ENCODE measurements at regions not wholly inside any gene's neighbourhood (a gene's known extent, or its start where the extent isn't known, plus 50 kb on each side); places are given as distances from the start of the nearest gene placed in this dataset.

- Histone ChIP-seq H4K20me1 (ENCODE audit: insufficient read depth, low read length) (no peaks in the 10 kb centered on the region), H3F3A (ENCODE audit: insufficient read depth, low read length) (no peaks in the 10 kb centered on the region), H3K4me2 (ENCODE audit: low read length) (no peak overlapping the region), H3K9me2 (ENCODE audit: low read depth, low read length) (no peaks in the 10 kb centered on the region), H3K9me3 (ENCODE audit: low read length) (no peaks in the 10 kb centered on the region), H3K36me3 (ENCODE audit: insufficient read depth, low read length) (no peaks in the 10 kb centered on the region), H3K9ac (ENCODE audit: low read length) (no peak overlapping the region), H3K27ac (ENCODE audit: low read depth, low read length, poor library complexity, severe bottlenecking) (no peak overlapping the region), H3K79me2 (ENCODE audit: insufficient read depth, low read length) (no peaks in the 10 kb centered on the region), H3K4me1 (ENCODE audit: insufficient read depth, low read length, severe bottlenecking) (no peaks in the 10 kb centered on the region), H2AFZ (ENCODE audit: low read length) (no peak overlapping the region), H3K27me3 (ENCODE audit: insufficient read depth, low read length) (no peaks in the 10 kb centered on the region), H3K4me3 (ENCODE audit: low read depth, low read length, poor library complexity, severe bottlenecking) (no peak overlapping the region)
- TF ChIP-seq EZH2 (IDR thresholded peaks at IDR 0.05; ENCODE audit: borderline replicate concordance, low read length): no peak
- no peak for TF ChIP-seq CTCF (IDR thresholded peaks at IDR 0.05; ENCODE audit: low read length)
Measured at GRCh38 chr11:81207421-81208054, 1526.1 kb downstream of the FAM181B start.

- Histone ChIP-seq H3K4me1 (ENCODE audit: insufficient read depth, low read length, severe bottlenecking) (no peaks in the 10 kb centered on the region), H3K79me2 (ENCODE audit: insufficient read depth, low read length) (no peaks in the 10 kb centered on the region), H3K4me2 (ENCODE audit: low read length) (no peak overlapping the region), H3K27me3 (ENCODE audit: insufficient read depth, low read length) (no peaks in the 10 kb centered on the region), H4K20me1 (ENCODE audit: insufficient read depth, low read length) (no peaks in the 10 kb centered on the region), H3K36me3 (ENCODE audit: insufficient read depth, low read length) (no peaks in the 10 kb centered on the region), H3K9ac (ENCODE audit: low read length) (no peak overlapping the region), H3K9me3 (ENCODE audit: low read length) (no peaks in the 10 kb centered on the region), H3F3A (ENCODE audit: insufficient read depth, low read length) (no peaks in the 10 kb centered on the region), H2AFZ (ENCODE audit: low read length) (no peak overlapping the region), H3K4me3 (ENCODE audit: low read depth, low read length, poor library complexity, severe bottlenecking) (no peak overlapping the region), H3K27ac (ENCODE audit: low read depth, low read length, poor library complexity, severe bottlenecking) (no peak overlapping the region), H3K9me2 (ENCODE audit: low read depth, low read length) (no peaks in the 10 kb centered on the region)
- TF ChIP-seq CTCF (IDR thresholded peaks at IDR 0.05; ENCODE audit: low read length): no peak
- TF ChIP-seq EZH2 (IDR thresholded peaks at IDR 0.05; ENCODE audit: borderline replicate concordance, low read length): no peak
Measured at GRCh38 chr11:81203876-81204275, 1529.8 kb downstream of the FAM181B start.

DNA sequence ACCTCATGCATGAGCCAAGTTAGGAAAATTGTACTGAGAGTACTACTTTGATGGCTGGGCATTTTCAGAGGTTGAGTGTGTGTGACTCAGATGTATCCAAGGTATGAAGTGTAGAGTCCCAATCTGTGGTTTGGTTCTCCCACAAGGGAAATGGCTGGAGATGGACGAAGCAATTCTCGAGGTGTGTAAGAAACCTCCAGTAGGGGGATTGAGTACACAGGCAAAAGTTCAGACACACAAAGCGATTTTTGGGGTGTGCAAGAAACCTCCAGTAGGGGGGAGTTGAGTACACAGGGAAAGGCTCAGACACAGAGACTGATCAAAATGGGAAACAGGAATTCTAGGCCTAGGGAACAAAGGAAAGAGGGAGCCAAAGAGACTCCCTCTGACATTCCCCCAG, 1536.3 kb downstream of the FAM181B start:
- Histone ChIP-seq H3K4me2 (ENCODE audit: low read length) (no peak overlapping the region), H3K79me2 (ENCODE audit: insufficient read depth, low read length) (no peaks in the 10 kb centered on the region), H3K4me3 (ENCODE audit: low read depth, low read length, poor library complexity, severe bottlenecking) (no peak overlapping the region), H3K9ac (ENCODE audit: low read length) (no peak overlapping the region), H3K36me3 (ENCODE audit: insufficient read depth, low read length) (no peaks in the 10 kb centered on the region), H3K27ac (ENCODE audit: low read depth, low read length, poor library complexity, severe bottlenecking) (no peak overlapping the region), H2AFZ (ENCODE audit: low read length) (no peak overlapping the region), H3K27me3 (ENCODE audit: insufficient read depth, low read length) (no peaks in the 10 kb centered on the region), H4K20me1 (ENCODE audit: insufficient read depth, low read length) (no peaks in the 10 kb centered on the region), H3K9me2 (ENCODE audit: low read depth, low read length) (no peaks in the 10 kb centered on the region), H3K9me3 (ENCODE audit: low read length) (no peaks in the 10 kb centered on the region), H3F3A (ENCODE audit: insufficient read depth, low read length) (no peaks in the 10 kb centered on the region), H3K4me1 (ENCODE audit: insufficient read depth, low read length, severe bottlenecking) (no peaks in the 10 kb centered on the region)
- no peak for TF ChIP-seq EZH2 (IDR thresholded peaks at IDR 0.05; ENCODE audit: borderline replicate concordance, low read length)
- TF ChIP-seq CTCF (IDR thresholded peaks at IDR 0.05; ENCODE audit: low read length): no peak

Measured in OCI-LY1 (cell line).